ENCODE measurements at regions not wholly inside any gene's neighbourhood (a gene's known extent, or its start where the extent isn't known, plus 50 kb on each side); places are given as distances from the start of the nearest gene placed in this dataset.

GRCh38 chr18:2281523-2282199 lies 289.6 kb downstream of the METTL4 start:
- peak in 1 of 2 experiments; percentile 33 for DNase-seq

GRCh38 chr18:2293109-2293839 lies 278.0 kb downstream of the METTL4 start:
- DNase-seq: no peak

- DNase-seq: no peak
Observed at GRCh38 chr18:2301316-2301715, 270.0 kb downstream of the METTL4 start.

GRCh38 chr18:2302012-2302411 lies 269.3 kb downstream of the METTL4 start:
- no peak for DNase-seq

- DNase-seq: no peak
Observed at GRCh38 chr18:2302628-2303516, 268.4 kb downstream of the METTL4 start.

GRCh38 chr18:2303517-2304238 lies 267.6 kb downstream of the METTL4 start:
- DNase-seq: peak in 1 of 2 experiments; percentile 55

GRCh38 chr18:2304378-2305175 lies 266.7 kb downstream of the METTL4 start:
- peak in 1 of 2 experiments; percentile 6 for DNase-seq

- no peak for DNase-seq
Observed at GRCh38 chr18:2306606-2307005, 264.7 kb downstream of the METTL4 start.

GRCh38 chr18:2310886-2311285 lies 260.4 kb downstream of the METTL4 start:
- no peak for DNase-seq

GRCh38 chr18:2312440-2312839 lies 258.9 kb downstream of the METTL4 start:
- no peak for DNase-seq

GRCh38 chr18:2313332-2313731 lies 258.0 kb downstream of the METTL4 start:
- no peak for DNase-seq

- no peak for DNase-seq
Observed at GRCh38 chr18:2316082-2316750, 255.1 kb downstream of the METTL4 start.

GRCh38 chr18:2316751-2317696 lies 254.3 kb downstream of the METTL4 start:
- DNase-seq: no peak

GRCh38 chr18:2324459-2324858 lies 246.8 kb downstream of the METTL4 start:
- DNase-seq: no peak

GRCh38 chr18:2325308-2325849 lies 245.9 kb downstream of the METTL4 start:
- no peak for DNase-seq

GRCh38 chr18:2325933-2326332 lies 245.4 kb downstream of the METTL4 start:
- DNase-seq: peak in 1 of 2 experiments; percentile 5

GRCh38 chr18:2326999-2327398 lies 244.3 kb downstream of the METTL4 start:
- no peak for DNase-seq

- DNase-seq: no peak
Observed at GRCh38 chr18:2330764-2331163, 240.5 kb downstream of the METTL4 start.

GRCh38 chr18:2331491-2331890 lies 239.8 kb downstream of the METTL4 start:
- peak in 1 of 2 experiments; percentile 14 for DNase-seq
